NCI-H1092 (cell line): ENCODE measurements at regions not wholly inside any gene's neighbourhood (a gene's known extent, or its start where the extent isn't known, plus 50 kb on each side); places are given as distances from the start of the nearest gene placed in this dataset.
"Not testable (repeated sequence)": the region's sequence is repeated elsewhere in the genome, so short reads cannot be mapped to it uniquely, and the experiment has no call there.

ENCODE experiments used
- DNase-seq: peaks from one replicate; lab custom pipeline; 2025; lab: John Stamatoyannopoulos, UW

GRCh38 chr20:11976966-11977365, 59.3 kb downstream of the BTBD3 start:
- no peak for DNase-seq

GRCh38 chr20:11978496-11978895, 60.8 kb downstream of the BTBD3 start:
- DNase-seq = no peak

GRCh38 chr20:11979306-11979990, 61.8 kb downstream of the BTBD3 start:
- no peak for DNase-seq

- no peak for DNase-seq
Observed at GRCh38 chr20:11980263-11980662, 62.6 kb downstream of the BTBD3 start.

GRCh38 chr20:11981366-11981947, 63.8 kb downstream of the BTBD3 start:
- no peak for DNase-seq

GRCh38 chr20:11982289-11982954, 64.7 kb downstream of the BTBD3 start:
- no peak for DNase-seq

- no peak for DNase-seq
Observed at GRCh38 chr20:11982955-11983470, 65.3 kb downstream of the BTBD3 start.

- no peak for DNase-seq
Observed at GRCh38 chr20:11986954-11987353, 69.3 kb downstream of the BTBD3 start.

GRCh38 chr20:11987526-11987925, 69.8 kb downstream of the BTBD3 start:
- DNase-seq = no peak

- DNase-seq = no peak
Observed at GRCh38 chr20:11989018-11989771, 71.5 kb downstream of the BTBD3 start.

GRCh38 chr20:11992426-11992825, 74.7 kb downstream of the BTBD3 start:
- no peak for DNase-seq

GRCh38 chr20:11993886-11994461, 76.3 kb downstream of the BTBD3 start:
- DNase-seq = no peak

GRCh38 chr20:11995805-11996567, 78.3 kb downstream of the BTBD3 start:
- no peak for DNase-seq

- not testable (repeated sequence) for DNase-seq
Observed at GRCh38 chr20:12004776-12005175, 87.1 kb downstream of the BTBD3 start.

- peak; percentile 22 for DNase-seq
Observed at GRCh38 chr20:12012241-12013222, 94.8 kb downstream of the BTBD3 start.

GRCh38 chr20:12014276-12014675, 96.6 kb downstream of the BTBD3 start:
- no peak for DNase-seq

- DNase-seq = no peak
Observed at GRCh38 chr20:12014736-12015135, 97.0 kb downstream of the BTBD3 start.

GRCh38 chr20:12016291-12016690, 98.6 kb downstream of the BTBD3 start:
- DNase-seq = no peak

- DNase-seq = no peak
Observed at GRCh38 chr20:12019715-12020114, 102.0 kb downstream of the BTBD3 start.

GRCh38 chr20:12020846-12021245, 103.2 kb downstream of the BTBD3 start:
- DNase-seq = no peak
